Breast epithelium (tissue), 4 donors: ENCODE measurements at regions not wholly inside any gene's neighbourhood (a gene's known extent, or its start where the extent isn't known, plus 50 kb on each side); places are given as distances from the start of the nearest gene placed in this dataset.
"Not testable (repeated sequence)": the region's sequence is repeated elsewhere in the genome, so short reads cannot be mapped to it uniquely, and the experiment has no call there.

ENCODE experiments used
- DNase-seq, 2 donors: peaks; one replicate each; pipeline ENCODE4 v3.0.0-alpha.2; 2019; ENCODE audit warnings: low spot score in 2 of 2
- H3K27ac ChIP-seq, 2 donors: fragments of 200-600 bp; sonication (generic) in 1 of 2; one replicate each; pipeline ENCODE4 v1.5.1; 2016 to 2019; ENCODE audit warnings: mild to moderate bottlenecking in 1 of 2
- H3K27me3 ChIP-seq, 2 donors: fragments of 200-600 bp; sonication (generic) in 1 of 2; one replicate each; pipeline versions ENCODE4 v1.5.1 to v1.6.0; 2017 to 2019; ENCODE audit warnings: control low read depth in 1 of 2, mild to moderate bottlenecking in 1 of 2
- H3K36me3 ChIP-seq: fragments of 200-600 bp; one replicate; pipeline ENCODE4 v1.5.1; 2019
- H3K4me1 ChIP-seq, 2 donors: fragments of 200-600 bp; sonication (generic); one replicate each; pipeline ENCODE4 v1.5.1; 2016 to 2019; ENCODE audit warnings: control low read depth in 1 of 2
- H3K4me3 ChIP-seq, 3 donors: fragments of 200-600 bp; sonication (generic); 1 replicate in 2 of 3; 2 replicates in 1 of 3; pipeline ENCODE4 v1.5.1; 2016 to 2019; ENCODE audit warnings: mild to moderate bottlenecking in 3 of 3, moderate library complexity in 2 of 3
- H3K9me3 ChIP-seq, 2 donors: fragments of 200-600 bp; sonication (generic) in 1 of 2; one replicate each; pipeline ENCODE4 v1.5.1; 2016 to 2019; ENCODE audit warnings: control low read depth in 1 of 2
- CTCF ChIP-seq, 3 donors: fragments of 450-650 bp; IDR thresholded peaks; one replicate each; pipeline ENCODE4 v1.5.1; 2016 to 2017; ENCODE audit warnings: antibody characterized with exemption in 3 of 3, mild to moderate bottlenecking in 3 of 3, moderate library complexity in 3 of 3
- POLR2A ChIP-seq: fragments of 450-650 bp; IDR thresholded peaks from one replicate; pipeline ENCODE4 v1.6.1; 2016; ENCODE audit warnings: antibody characterized with exemption, mild to moderate bottlenecking, moderate library complexity
- POLR2AphosphoS5 ChIP-seq, 3 donors: sonication (generic); formaldehyde crosslinking; IDR thresholded peaks; one replicate each; pipeline ENCODE4 v1.6.1; 2017; ENCODE audit warnings: antibody characterized with exemption in 3 of 3
- intact Hi-C: fragments of 100-400 bp; cut with DNase I; formaldehyde crosslinking; loops from one replicate; pipeline ENCODE4 v1.15.1; 2023; ENCODE audit warnings: low total_unique reads

- TF ChIP-seq POLR2AphosphoS5 (IDR thresholded peaks at IDR 0.05) (no peak), CTCF (IDR thresholded peaks at IDR 0.05) (no peak), POLR2A (no peak)
- Histone ChIP-seq H3K27ac (no peak overlapping the region), H3K4me1 (no peaks in the 10 kb centered on the region), H3K9me3 (no peaks in the 10 kb centered on the region), H3K36me3 (no peaks in the 10 kb centered on the region), H3K4me3 (no peak overlapping the region), H3K27me3 (no peaks in the 10 kb centered on the region)
- intact Hi-C loops = no loop called here
- DNase-seq = no peak
Measured at GRCh38 chr3:11898611-11899325, 52.1 kb upstream of the TAMM41 start.

GRCh38 chr3:11899389-11899788 is 52.7 kb upstream of the TAMM41 start:
- H3K4me3 ChIP-seq, H3K27ac ChIP-seq, intact Hi-C loops, H3K27me3 ChIP-seq, H3K9me3 ChIP-seq, H3K4me1 ChIP-seq, DNase-seq, H3K36me3 ChIP-seq: not testable (repeated sequence)

GRCh38 chr3:11899826-11900225 is 53.1 kb upstream of the TAMM41 start:
- DNase-seq = no peak
- TF ChIP-seq POLR2A (no peak), POLR2AphosphoS5 (IDR thresholded peaks at IDR 0.05) (no peak), CTCF (IDR thresholded peaks at IDR 0.05) (no peak)
- Histone ChIP-seq H3K4me1 (no peaks in the 10 kb centered on the region), H3K4me3 (no peak overlapping the region), H3K9me3 (no peaks in the 10 kb centered on the region), H3K27me3 (no peaks in the 10 kb centered on the region), H3K36me3 (no peaks in the 10 kb centered on the region), H3K27ac (no peak overlapping the region)
- intact Hi-C loops = no loop called here

- intact Hi-C loops = no loop called here
- Histone ChIP-seq H3K4me3 (no peak overlapping the region), H3K27me3 (no peaks in the 10 kb centered on the region), H3K4me1 (no peaks in the 10 kb centered on the region), H3K27ac (no peak overlapping the region), H3K36me3 (no peaks in the 10 kb centered on the region), H3K9me3 (no peaks in the 10 kb centered on the region)
- TF ChIP-seq CTCF (IDR thresholded peaks at IDR 0.05) = no peak
- TF ChIP-seq POLR2A = no peak
- TF ChIP-seq POLR2AphosphoS5 (IDR thresholded peaks at IDR 0.05) = no peak
- no peak for DNase-seq
Measured at GRCh38 chr3:11900824-11901223, 54.1 kb upstream of the TAMM41 start.

- intact Hi-C loops = no loop called here
Measured at GRCh38 chr3:11901286-11901875, 54.7 kb upstream of the TAMM41 start.

More at GRCh38 chr3:11901286-11901875, 54.7 kb upstream of the TAMM41 start:
- Histone ChIP-seq H3K4me3 (no peak overlapping the region), H3K36me3 (no peaks in the 10 kb centered on the region), H3K27ac (no peak overlapping the region), H3K4me1 (no peaks in the 10 kb centered on the region), H3K27me3 (no peaks in the 10 kb centered on the region), H3K9me3 (no peaks in the 10 kb centered on the region)
- no peak for DNase-seq
- TF ChIP-seq POLR2A = no peak
- no peak for TF ChIP-seq CTCF (IDR thresholded peaks at IDR 0.05)
- no peak for TF ChIP-seq POLR2AphosphoS5 (IDR thresholded peaks at IDR 0.05)
